ENCODE measurements at regions not wholly inside any gene's neighbourhood (a gene's known extent, or its start where the extent isn't known, plus 50 kb on each side); places are given as distances from the start of the nearest gene placed in this dataset.

- no peak for DNase-seq (ENCODE audit: low spot score in 2 of 2)
- WGBS, result 90% methylated on average over 6 of the region's 6 CpGs
- TF ChIP-seq POLR2A (IDR thresholded peaks at IDR 0.05) (no peak), CTCF (IDR thresholded peaks at IDR 0.05) (no peak), POLR2AphosphoS5 (IDR thresholded peaks at IDR 0.05) (no peak), EP300 (IDR thresholded peaks at IDR 0.05) (no peak)
- no peaks in the 10 kb centered on the region for H3K36me3 ChIP-seq
- no peak overlapping the region for H3K4me3 ChIP-seq
- H3K27me3 ChIP-seq, result no peaks in the 10 kb centered on the region
- H3K4me1 ChIP-seq, result no peaks in the 10 kb centered on the region
- H3K9me3 ChIP-seq, result no peaks in the 10 kb centered on the region
- H3K27ac ChIP-seq, result no peak overlapping the region
Observed at GRCh38 chr2:16328521-16329190, 337.0 kb downstream of the CYRIA start.

- no peak overlapping the region for H3K4me3 ChIP-seq
- 90% methylated on average over 4 of the region's 4 CpGs for WGBS
- DNase-seq (ENCODE audit: low spot score in 2 of 2), result no peak
- no peak for TF ChIP-seq EP300 (IDR thresholded peaks at IDR 0.05)
- no peak for TF ChIP-seq CTCF (IDR thresholded peaks at IDR 0.05)
- TF ChIP-seq POLR2A (IDR thresholded peaks at IDR 0.05), result no peak
- TF ChIP-seq POLR2AphosphoS5 (IDR thresholded peaks at IDR 0.05), result no peak
- H3K4me1 ChIP-seq, result no peaks in the 10 kb centered on the region
- H3K27ac ChIP-seq, result no peak overlapping the region
- H3K27me3 ChIP-seq, result no peaks in the 10 kb centered on the region
- H3K36me3 ChIP-seq, result no peaks in the 10 kb centered on the region
- no peaks in the 10 kb centered on the region for H3K9me3 ChIP-seq
Observed at GRCh38 chr2:16327326-16327725, 338.3 kb downstream of the CYRIA start.

GRCh38 chr2:16326711-16327300 lies 338.8 kb downstream of the CYRIA start:
- TF ChIP-seq POLR2A (IDR thresholded peaks at IDR 0.05) (no peak), EP300 (IDR thresholded peaks at IDR 0.05) (no peak), CTCF (IDR thresholded peaks at IDR 0.05) (no peak), POLR2AphosphoS5 (IDR thresholded peaks at IDR 0.05) (no peak)
- Histone ChIP-seq H3K4me3 (no peak overlapping the region), H3K27me3 (no peaks in the 10 kb centered on the region), H3K27ac (no peak overlapping the region), H3K9me3 (no peaks in the 10 kb centered on the region), H3K36me3 (no peaks in the 10 kb centered on the region), H3K4me1 (no peaks in the 10 kb centered on the region)
- DNase-seq (ENCODE audit: low spot score in 2 of 2), result no peak
- 76% methylated on average over 2 of the region's 2 CpGs for WGBS

GRCh38 chr2:16325976-16326510 lies 339.6 kb downstream of the CYRIA start:
- DNase-seq (ENCODE audit: low spot score in 2 of 2), result no peak
- H3K36me3 ChIP-seq, result no peaks in the 10 kb centered on the region
- no peak overlapping the region for H3K4me3 ChIP-seq
- TF ChIP-seq POLR2A (IDR thresholded peaks at IDR 0.05) (no peak), CTCF (IDR thresholded peaks at IDR 0.05) (no peak)
- no peak overlapping the region for H3K27ac ChIP-seq
- H3K4me1 ChIP-seq, result no peaks in the 10 kb centered on the region
- H3K9me3 ChIP-seq, result no peaks in the 10 kb centered on the region
- no peaks in the 10 kb centered on the region for H3K27me3 ChIP-seq
- WGBS, result 95% methylated on average over 9 of the region's 9 CpGs
